MM.1S (cell line): ENCODE measurements at regions not wholly inside any gene's neighbourhood (a gene's known extent, or its start where the extent isn't known, plus 50 kb on each side); places are given as distances from the start of the nearest gene placed in this dataset.

ENCODE experiments used
- CTCF ChIP-seq: fragments of 300-600 bp; sonication (generic); IDR thresholded peaks from 2 replicates; pipeline ENCODE4 v1.5.1; 2016; ENCODE audit warnings: antibody characterized with exemption, low read length, mixed read lengths
- EZH2phosphoT487 ChIP-seq: fragments of 300-600 bp; sonication (generic); IDR thresholded peaks from 2 replicates; pipeline ENCODE4 v1.6.1; 2018; ENCODE audit warnings: antibody characterized with exemption, low read length

GRCh38 chr13:50374517-50374916 lies 359.3 kb downstream of the KCNRG start:
- TF ChIP-seq CTCF (no peak), EZH2phosphoT487 (no peak)
